GM21825 (cell line): ENCODE measurements at regions not wholly inside any gene's neighbourhood (a gene's known extent, or its start where the extent isn't known, plus 50 kb on each side); places are given as distances from the start of the nearest gene placed in this dataset.

ENCODE experiments used
- ATAC-seq: cut with Tn5 transposase; IDR thresholded peaks from one replicate; pipeline ENCODE4 v1.9.1; 2021; ENCODE audit warnings: mild to moderate bottlenecking, moderate library complexity; ENCODE audit not compliant: unreplicated experiment

DNA sequence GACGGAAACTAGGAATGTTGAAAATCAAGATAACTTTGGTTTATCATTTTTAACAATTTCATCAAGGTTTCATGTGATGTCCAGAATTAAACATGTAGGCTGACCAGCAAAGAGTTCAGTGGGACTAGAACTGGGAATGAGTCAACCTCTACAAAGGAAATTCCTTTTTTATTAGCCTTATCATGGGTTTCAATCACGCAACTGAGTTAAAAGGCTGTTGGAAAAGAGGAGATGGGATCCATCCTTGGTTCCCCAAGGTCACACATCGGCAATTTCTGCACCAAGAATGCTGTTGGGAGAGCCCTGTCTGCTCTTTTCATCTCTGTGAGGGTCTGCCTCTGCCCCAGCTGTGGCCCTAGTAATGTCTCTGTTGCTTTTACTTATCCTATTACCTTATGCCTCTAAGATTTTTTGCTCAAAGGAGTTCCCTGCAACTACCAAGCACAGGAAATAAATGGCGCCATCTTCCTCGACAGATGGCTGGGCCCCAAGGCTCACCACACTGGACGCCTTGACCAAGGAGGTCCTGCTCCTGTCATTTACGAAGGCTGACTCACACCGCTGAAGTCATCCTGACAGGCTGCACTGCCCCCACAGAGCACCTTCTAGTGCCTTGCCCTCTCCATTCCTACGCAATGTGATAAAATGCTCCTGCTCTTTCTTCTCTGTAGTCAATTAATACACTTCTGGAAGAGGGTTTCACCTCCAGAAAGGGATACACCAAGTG lies 367.4 kb downstream of the GXYLT1 start:
- ATAC-seq, result no peak

DNA sequence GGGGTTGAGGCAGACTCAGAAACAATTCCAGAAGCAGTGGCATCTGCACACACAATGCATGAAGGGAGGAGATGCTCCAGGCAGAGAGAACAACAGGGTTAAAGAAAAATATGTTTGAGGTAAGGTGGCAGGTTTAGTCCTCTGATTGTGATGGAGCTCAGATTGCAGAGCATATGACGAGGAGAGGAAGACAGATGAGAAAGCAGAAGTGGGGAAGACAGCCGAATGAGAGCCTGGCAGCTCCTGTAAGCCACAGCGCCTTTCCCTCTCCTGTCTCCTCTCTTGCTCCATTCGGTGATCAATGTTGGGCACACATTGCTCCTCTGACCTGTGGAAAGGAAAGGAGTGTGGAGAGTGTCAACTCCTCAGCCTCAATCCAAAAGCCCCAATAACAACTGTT lies 372.2 kb downstream of the GXYLT1 start:
- no peak for ATAC-seq

DNA sequence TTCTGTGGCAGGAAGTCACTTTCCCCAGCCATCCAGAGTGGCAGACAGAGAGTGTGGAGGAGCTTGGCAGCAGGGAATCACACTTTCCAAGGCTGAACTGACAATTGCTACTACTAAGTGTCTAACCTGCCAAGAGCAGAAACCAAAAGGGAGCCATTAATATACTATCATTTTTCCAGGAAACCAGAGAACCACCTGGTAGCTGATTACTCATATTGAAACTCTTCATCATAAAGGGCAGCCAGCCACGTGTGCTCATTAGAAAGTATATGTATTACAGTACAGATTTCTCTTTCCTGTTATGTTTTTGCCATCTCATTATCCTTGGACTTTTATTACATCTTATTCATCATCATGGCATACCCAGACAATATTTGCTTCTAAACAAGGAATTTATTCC lies 374.9 kb downstream of the GXYLT1 start:
- no peak for ATAC-seq

- no peak for ATAC-seq
Observed at GRCh38 chr12:41768456-41768855, 376.2 kb downstream of the GXYLT1 start.

GRCh38 chr12:41762691-41763090 lies 382.0 kb downstream of the GXYLT1 start:
- no peak for ATAC-seq

DNA sequence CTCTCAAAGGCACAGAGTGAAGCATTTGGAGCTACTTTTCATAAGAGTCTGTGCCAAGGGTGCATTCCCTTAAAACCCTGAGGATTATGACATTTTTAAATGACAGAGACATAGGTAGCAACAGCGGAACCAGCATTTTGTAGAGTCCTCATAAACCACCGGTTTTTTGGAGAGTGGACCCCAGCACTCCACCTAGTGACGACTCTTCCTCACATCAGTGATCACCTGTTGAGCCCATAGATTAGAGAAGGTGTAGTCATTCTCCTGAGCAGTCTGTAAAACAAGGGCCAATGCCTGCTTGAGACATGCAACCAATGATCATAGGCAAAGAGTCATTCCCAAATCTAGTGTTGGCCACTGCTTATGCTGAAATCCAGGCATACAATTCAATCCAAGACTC lies 399.1 kb downstream of the GXYLT1 start:
- no peak for ATAC-seq

DNA sequence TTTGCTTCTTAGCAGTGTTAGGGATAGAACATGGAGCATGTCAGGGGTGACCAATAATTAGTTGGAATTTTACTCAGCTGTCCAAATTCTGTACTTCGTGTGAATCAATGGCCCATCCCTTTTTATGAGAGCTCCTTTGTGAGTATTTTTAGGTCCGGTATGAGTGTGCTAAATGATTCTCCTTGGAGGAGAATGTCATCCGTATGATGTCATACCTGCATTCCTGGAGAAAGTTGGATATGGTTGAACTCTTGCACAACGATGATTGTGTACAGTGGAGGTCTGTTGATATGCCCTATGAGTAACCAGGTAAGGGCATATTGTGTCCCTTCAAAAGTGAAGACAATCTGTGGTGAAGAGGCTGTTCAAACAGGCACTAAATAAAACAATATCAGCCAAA lies 400.8 kb downstream of the GXYLT1 start:
- no peak for ATAC-seq

DNA sequence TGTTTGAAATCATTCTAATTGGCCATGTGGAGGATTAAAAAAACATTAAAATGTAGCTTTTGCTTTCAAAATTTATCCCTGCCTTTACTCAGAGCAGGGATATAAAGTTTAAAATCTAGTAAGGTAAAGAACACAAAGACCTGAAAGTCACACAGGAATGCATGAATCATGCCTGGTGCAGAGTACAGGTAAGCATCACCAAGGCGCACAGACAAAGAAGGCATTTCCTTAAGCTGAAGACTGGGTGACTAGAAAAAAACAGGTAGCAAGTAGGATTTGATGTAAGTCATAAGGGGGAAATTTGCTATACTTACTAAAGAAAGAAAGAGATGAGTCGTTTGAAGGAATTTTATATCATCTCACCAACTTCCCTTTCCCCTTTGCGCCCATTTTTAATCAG lies 405.6 kb downstream of the GXYLT1 start:
- ATAC-seq, result no peak

- ATAC-seq, result no peak
Observed at GRCh38 chr12:41737423-41737822, 407.3 kb downstream of the GXYLT1 start.

GRCh38 chr12:41736436-41736835 lies 408.2 kb downstream of the GXYLT1 start:
- ATAC-seq, result no peak

GRCh38 chr12:41731691-41732090 lies 413.0 kb downstream of the GXYLT1 start:
- ATAC-seq, result no peak

GRCh38 chr12:41731061-41731460 lies 413.6 kb downstream of the GXYLT1 start:
- ATAC-seq, result no peak

DNA sequence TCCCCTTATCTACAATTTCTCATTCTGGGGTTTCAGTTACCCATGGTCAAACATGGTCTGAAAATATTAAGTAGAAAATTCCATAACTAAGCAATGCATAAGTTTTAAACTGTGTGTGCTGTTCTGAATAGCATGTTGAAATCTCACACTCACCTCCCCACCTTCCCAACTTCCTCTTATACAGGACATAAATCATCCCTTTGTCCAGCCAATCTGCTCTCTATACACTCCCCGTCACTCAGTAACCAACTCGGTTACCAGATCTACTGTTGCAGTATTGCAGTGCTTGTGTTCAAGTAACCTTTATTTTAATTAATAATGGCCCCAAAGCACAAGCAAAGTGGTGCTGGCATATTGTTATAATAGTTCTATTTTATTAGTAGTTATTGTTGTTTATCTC lies 420.5 kb downstream of the GXYLT1 start:
- no peak for ATAC-seq

GRCh38 chr12:41719214-41719613 lies 425.5 kb downstream of the GXYLT1 start:
- ATAC-seq, result no peak

DNA sequence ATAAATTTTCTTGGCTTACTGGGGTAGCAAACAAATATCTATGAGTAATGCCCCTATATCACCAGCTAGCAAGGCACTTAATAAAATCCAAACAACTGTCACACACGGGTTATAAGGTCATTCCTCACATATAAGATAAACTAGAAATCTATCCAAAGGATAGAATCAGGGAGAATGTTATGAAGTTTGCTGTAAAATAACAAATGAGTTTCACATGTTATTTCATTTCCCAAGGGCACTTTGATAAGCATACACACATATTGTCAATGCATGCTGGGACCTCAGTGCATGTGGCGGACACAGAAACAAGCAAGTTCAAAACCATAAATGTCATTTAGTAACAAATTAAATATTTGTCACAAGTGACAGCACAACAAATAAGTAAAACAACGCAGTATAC lies 429.4 kb downstream of the GXYLT1 start:
- no peak for ATAC-seq

DNA sequence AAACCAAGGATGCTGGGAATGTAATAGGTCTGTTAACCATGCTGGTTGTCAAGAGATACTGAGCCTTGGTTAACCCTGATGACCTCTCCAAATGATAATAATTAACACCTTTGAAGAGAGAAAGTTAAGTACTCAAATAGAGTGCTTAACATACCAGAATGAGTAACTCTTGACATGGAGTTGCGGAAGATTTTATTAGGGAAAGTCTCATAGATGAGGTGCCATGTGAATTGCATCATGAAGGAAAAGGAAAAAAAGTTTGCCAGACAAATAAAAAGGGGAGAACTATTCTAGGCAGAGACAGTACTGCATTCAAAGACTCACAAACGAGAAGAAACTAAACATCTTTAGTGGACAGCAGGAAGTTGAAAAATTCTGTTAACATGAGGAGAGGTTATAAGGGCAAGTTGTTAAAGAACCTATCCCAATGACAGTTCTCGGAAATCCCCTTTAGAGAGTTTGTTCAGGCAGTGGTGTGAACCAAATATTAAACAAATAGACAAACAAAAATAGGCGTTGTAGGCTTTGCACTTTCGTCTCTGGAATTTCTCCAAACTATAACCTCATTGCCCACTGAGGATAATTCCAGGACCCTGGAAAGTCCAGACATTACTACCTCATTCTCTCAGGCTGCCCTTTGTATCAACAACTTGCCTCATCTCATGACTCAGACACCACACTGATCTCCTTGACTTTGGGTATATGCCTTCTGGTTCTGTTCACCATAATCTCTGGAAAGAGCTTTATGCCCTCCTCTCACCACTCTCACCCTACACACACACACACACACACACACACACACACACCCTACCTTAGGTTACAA lies 435.0 kb downstream of the GXYLT1 start:
- no peak for ATAC-seq

DNA sequence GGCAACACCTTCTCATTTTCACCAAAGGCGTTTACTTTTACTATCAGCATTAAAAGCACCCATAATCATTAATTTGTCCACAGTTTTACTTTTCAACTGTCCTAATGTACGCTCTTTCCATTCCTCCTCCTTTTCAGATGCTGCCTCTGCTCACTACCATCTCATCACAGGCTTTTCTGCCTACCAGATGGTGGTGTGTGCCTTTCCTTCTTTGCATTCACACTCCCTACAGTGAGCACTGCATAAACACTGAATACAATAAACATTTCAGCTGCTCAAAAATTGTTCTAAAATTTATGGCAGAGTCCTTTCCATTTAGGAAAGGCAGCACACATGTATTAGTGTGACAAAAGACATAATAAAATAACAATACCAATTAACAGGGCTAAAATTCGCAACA lies 435.7 kb downstream of the GXYLT1 start:
- no peak for ATAC-seq

- ATAC-seq, result no peak
Observed at GRCh38 chr12:41706376-41706775, 438.3 kb downstream of the GXYLT1 start.

DNA sequence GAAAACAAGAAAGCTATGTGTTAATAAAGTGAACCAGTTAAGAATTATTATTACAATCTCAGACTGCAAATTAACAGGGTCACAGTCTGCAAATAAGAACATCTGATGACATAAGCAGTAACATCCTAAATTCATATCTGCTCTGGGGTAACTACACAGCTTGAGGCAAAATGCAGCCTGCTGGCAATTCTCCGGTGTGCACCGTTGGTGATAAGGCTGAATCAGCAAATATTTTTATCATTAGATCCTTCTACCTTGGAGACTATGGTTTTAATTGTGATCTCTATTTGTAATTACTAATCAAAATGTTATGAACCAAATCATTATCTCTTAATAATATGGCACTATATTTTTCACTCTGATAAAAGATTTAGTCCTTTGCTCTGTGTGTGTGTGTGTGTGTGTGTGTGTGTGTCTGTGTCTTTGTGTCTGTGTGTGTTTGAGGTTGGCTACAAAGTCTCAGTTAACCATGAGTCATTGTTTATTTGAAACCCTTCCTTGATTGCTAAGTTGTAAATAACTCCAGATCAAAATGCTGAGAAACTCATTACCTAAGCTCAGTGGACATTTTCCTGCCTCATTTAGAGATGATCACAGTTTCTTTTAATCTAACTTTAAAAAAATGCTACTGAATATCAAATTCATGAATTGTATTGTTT lies 442.6 kb downstream of the GXYLT1 start:
- no peak for ATAC-seq

DNA sequence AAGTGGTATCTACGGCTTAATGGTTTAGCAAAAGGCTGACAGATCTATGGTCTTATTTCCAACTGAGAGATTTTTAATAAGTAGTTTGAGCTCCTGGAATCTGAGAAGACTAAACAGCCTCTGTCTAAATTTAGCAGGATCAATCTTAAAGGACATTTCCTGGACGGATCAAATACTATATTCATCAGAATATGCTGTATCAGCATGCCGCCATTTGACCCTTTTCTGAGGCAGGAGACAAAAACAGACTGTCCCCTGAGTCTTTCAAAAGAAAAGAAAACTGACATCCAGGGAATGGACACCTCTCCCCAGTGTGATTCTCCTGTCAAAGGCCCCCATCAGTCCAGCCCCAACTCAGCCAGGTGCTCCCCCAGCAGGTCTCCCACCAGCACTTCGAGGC lies 443.7 kb downstream of the GXYLT1 start:
- ATAC-seq, result no peak

- no peak for ATAC-seq
Observed at GRCh38 chr12:41699658-41700057, 445.0 kb downstream of the GXYLT1 start.

DNA sequence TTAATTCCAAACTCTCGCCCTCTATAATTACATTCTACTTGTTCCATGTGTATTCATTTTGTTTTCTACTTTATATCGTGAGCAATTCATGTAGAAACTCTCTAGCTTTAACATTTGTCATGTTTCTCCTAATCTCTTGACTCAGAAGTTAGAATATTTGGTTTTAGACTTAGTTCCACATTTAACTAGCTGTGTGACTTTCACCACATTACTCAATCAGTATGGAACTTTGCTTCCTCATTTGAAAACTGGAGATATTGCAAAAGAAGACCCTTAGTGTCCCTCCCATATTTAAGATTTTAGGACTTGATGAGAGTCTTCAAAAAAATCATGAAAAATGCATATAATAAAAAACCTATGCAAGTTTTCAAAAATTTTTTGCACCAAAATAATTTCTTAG lies 447.5 kb downstream of the GXYLT1 start:
- ATAC-seq, result no peak
